ENCODE measurements at regions not wholly inside any gene's neighbourhood (a gene's known extent, or its start where the extent isn't known, plus 50 kb on each side); places are given as distances from the start of the nearest gene placed in this dataset.
A peak's percentile ranks its signal among the peaks of the same experiment; 100 is the strongest.
"Not testable (repeated sequence)": the region's sequence is repeated elsewhere in the genome, so short reads cannot be mapped to it uniquely, and the experiment has no call there.

DNA sequence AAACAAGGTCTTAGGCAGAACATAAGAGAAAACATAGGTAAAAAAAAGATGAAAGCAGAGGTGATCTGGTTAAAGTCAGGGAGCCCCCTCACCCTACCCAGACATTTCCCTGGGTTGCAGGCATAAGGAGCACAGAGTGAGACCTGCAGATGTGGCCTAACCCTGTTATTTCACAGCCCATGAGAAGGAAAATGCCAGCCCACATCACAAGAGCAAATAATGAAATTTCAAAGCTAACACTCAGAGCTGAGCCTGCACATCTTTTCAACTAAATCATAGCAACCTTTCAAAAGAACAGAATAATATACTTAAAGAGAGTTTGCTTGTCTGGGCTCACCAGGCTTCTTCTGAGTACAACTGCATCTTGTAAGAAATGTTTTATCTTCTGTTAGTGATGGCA lies 295.4 kb downstream of the RPAP3 start:
- H3K9me3 ChIP-seq (replicated peaks in 1 of 11), result peaks cover 0 to 5% (median 0%) of the 10 kb centered on the region in 11 experiments; a peak in 2 of 22 replicates
- H3K4me3 ChIP-seq, result no peak overlapping the region
- H3K27me3 ChIP-seq, result no peaks in the 10 kb centered on the region
- no peak overlapping the region for H3K4me2 ChIP-seq
- H4K20me1 ChIP-seq, result no peaks in the 10 kb centered on the region
- no peak overlapping the region for H3K27ac ChIP-seq
- H3K4me1 ChIP-seq, result peaks cover 0 to 8% (median 6%) of the 10 kb centered on the region in 10 experiments; a peak in 7 of 20 replicates
- no peaks in the 10 kb centered on the region for H3K36me3 ChIP-seq
- no peak overlapping the region for H3K9ac ChIP-seq
- no peak for TF ChIP-seq Cebpa-rat (IDR thresholded peaks at IDR 0.05)

DNA sequence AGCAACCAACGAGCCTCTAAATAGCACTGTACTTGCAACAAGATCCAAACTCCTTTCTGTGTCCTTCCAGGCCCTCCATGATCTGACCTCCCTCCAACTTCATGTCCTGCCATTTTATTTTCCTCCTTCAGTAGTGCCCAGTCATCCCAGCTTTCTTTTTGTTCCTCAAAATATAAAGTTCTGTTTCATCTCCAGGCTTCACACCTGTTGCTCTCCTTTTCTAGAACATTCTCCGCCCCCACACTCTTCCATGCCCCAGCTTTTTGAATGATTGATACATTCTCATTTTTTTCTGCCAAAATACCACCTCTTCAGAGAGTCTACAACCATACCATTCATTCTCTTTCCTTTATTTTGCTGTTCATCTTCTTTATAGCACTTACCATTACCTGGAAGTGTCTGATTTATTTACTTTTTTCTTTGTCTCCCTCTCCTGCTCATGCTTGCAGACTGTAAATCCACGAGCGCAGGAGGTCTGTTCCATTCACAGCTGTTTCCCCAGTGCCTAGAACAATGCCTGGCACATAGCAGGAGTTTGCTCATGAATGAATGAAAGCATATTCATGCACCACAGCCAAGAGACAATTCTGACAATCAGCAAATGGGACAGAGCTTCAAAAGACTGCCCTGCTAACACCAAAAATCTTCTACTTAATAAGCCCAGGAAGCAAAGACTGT lies 296.4 kb downstream of the RPAP3 start:
- no peaks in the 10 kb centered on the region for H4K20me1 ChIP-seq
- no peak overlapping the region for H3K4me3 ChIP-seq
- no peak overlapping the region for H3K4me2 ChIP-seq
- H3K36me3 ChIP-seq, result no peaks in the 10 kb centered on the region
- peaks cover 0 to 5% (median 0%) of the 10 kb centered on the region in 11 experiments; a peak in 2 of 22 replicates for H3K9me3 ChIP-seq (replicated peaks in 1 of 11)
- H3K9ac ChIP-seq, result no peak overlapping the region
- H3K27ac ChIP-seq, result no peak overlapping the region
- no peak for TF ChIP-seq Cebpa-rat (IDR thresholded peaks at IDR 0.05)
- H3K27me3 ChIP-seq, result no peaks in the 10 kb centered on the region
- peaks cover 0 to 8% (median 6%) of the 10 kb centered on the region in 10 experiments; a peak in 7 of 20 replicates for H3K4me1 ChIP-seq

DNA sequence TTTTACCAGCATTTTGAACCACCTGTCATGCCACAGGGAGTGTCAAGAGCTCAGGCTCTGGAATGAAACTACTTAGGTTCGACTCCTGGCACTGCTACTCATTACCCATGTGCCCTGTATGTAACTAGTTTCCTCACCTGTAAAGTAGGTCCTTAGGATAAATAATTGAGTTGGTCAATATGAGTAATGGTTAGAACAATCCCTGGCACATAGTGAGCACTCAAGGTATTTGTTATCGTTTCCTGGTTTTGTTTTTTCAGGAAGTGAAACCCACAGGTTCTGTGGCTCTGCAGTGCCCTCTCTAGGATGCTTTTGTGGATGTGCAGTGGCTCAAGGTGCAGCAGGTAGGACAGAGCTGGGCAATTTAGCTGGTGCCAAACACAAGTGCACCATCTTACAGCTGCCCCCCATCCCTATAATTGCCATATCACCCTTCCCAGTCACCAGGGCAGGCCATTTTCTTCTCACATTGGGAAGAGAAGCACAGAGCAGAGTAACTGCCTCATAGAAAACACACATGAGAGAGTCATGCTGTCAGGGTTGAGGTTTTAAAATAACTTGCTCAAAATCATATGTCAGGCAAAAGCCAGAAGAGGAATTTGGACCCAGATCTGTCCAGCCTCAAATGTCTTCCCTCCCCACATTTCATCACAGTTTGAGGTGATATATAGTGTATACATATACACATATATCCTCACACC lies 297.5 kb downstream of the RPAP3 start:
- no peaks in the 10 kb centered on the region for H3K36me3 ChIP-seq
- peaks cover 0 to 5% (median 0%) of the 10 kb centered on the region in 11 experiments; a peak in 4 of 22 replicates for H3K9me3 ChIP-seq (replicated peaks in 1 of 11)
- H3K4me2 ChIP-seq, result 0 out of 22 replicates have a peak overlapping the region, but pooled peaks of 1 of the 11 experiments have one; percentile 4
- no peak overlapping the region for H3K27ac ChIP-seq
- H3K4me1 ChIP-seq, result peaks cover 0 to 8% (median 6%) of the 10 kb centered on the region in 10 experiments; a peak in 7 of 20 replicates
- H3K9ac ChIP-seq, result no peak overlapping the region
- no peak for TF ChIP-seq Cebpa-rat (IDR thresholded peaks at IDR 0.05)
- no peak overlapping the region for H3K4me3 ChIP-seq
- H3K27me3 ChIP-seq, result no peaks in the 10 kb centered on the region
- H4K20me1 ChIP-seq, result no peaks in the 10 kb centered on the region

DNA sequence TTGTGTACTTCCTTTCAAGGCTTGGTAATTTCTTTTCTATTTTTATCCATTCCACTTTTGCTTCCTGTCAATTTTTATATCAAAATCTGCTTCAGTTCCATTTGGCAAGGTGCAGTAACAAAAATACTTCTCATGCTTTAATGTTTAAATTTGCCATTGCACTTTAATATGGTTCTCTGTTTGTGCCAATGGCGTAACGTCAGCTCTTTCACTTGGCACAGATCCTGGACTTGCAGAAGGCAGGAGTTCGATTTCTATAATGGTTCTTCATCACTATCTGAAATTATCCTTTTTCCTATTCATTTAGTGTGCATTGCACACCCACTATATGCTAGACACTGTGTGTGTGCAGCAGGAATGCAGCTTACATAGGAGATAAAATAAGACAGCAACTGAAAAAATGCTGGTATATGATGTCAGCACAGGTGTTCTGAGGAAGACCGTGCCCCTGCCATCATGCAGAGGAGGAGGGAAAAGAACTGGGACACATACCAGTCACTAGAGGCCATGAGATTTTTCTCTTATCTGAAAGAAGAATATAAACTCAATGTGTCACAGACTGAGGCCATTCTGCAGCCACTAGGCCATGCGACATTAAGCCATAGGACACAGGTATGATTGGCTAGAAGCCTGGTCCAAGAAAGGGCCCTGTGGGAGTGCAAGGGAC lies 298.2 kb downstream of the RPAP3 start:
- H3K9ac ChIP-seq, result no peak overlapping the region
- peaks cover 0 to 11% (median 0%) of the 10 kb centered on the region in 11 experiments; a peak in 7 of 22 replicates for H3K9me3 ChIP-seq (replicated peaks in 1 of 11)
- no peaks in the 10 kb centered on the region for H3K27me3 ChIP-seq
- peaks cover 0 to 8% (median 6%) of the 10 kb centered on the region in 10 experiments; a peak in 8 of 20 replicates for H3K4me1 ChIP-seq
- TF ChIP-seq Cebpa-rat (IDR thresholded peaks at IDR 0.05), result no peak
- H3K4me3 ChIP-seq, result no peak overlapping the region
- H4K20me1 ChIP-seq, result no peaks in the 10 kb centered on the region
- no peaks in the 10 kb centered on the region for H3K36me3 ChIP-seq
- no peak overlapping the region for H3K27ac ChIP-seq
- H3K4me2 ChIP-seq, result peak overlapping the region in 4 of 11 experiments; percentile 2 to 8 (median 3); a peak in 2 of 22 replicates

DNA sequence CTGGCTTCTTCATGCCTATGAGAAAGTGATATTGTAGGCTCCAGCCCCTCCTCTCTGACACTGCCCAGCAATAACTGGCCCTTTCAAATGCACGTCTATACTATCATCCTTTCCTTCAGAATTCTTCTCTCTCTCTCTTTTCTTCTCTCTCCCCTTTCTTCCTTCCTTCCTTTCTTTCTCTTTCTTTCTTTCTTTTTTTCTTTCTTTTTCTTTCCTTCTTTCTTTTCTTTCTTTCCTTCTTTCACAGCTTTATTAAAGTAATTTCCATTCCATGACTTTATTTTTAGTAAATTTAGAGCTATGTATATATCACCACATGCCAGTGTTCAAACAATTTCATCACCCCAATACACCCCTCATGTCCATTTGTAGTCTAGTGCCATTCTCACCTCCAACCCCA lies 302.1 kb downstream of the RPAP3 start:
- Histone ChIP-seq H3K4me3 (no peak overlapping the region), H3K9ac (no peak overlapping the region), H3K27me3 (no peaks in the 10 kb centered on the region), H3K36me3 (peaks cover 0 to 5% (median 0%) of the 10 kb centered on the region in 11 experiments; a peak in 1 of 22 replicates), H3K27ac (no peak overlapping the region), H3K4me1 (peaks cover 0 to 31% (median 8%) of the 10 kb centered on the region in 10 experiments; a peak in 13 of 20 replicates), H3K4me2 (no peak overlapping the region), H4K20me1 (no peaks in the 10 kb centered on the region), H3K9me3 (replicated peaks in 1 of 11) (peaks cover 0 to 50% (median 0%) of the 10 kb centered on the region in 11 experiments; a peak in 9 of 22 replicates)
- TF ChIP-seq Cebpa-rat (IDR thresholded peaks at IDR 0.05), result no peak

DNA sequence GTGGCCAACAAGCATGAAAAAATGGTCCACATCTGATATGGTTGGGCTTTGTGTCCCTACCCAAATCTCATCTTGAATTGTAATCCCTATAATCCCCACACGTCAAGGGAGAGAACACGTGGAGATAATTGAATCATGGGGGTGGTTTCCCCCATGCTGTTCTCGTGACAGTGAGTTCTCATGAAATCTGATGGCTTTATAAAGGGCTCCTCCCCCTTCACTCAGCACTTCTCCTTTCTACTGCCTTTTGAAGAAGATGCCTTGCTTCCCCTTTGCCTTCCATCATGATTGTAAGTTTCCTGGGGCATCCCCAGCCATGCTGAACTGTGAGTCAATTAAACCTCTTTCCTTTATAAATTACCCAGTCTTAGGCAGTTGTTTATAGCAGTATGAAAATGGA lies 304.6 kb downstream of the RPAP3 start:
- H3K4me2 ChIP-seq, result peak overlapping the region in 4 of 11 experiments; percentile 13 to 41 (median 36); a peak in 6 of 22 replicates
- not testable (repeated sequence) for H3K4me3 ChIP-seq, H4K20me1 ChIP-seq, H3K36me3 ChIP-seq, H3K27me3 ChIP-seq, H3K9ac ChIP-seq
- H3K9me3 ChIP-seq (replicated peaks in 1 of 11), result peaks cover 16 to 71% (median 21%) of the 10 kb centered on the region in 11 experiments
- peak overlapping the region in 4 of 11 experiments; percentile 32 to 67 (median 62); a peak in 6 of 22 replicates for H3K27ac ChIP-seq
- peaks cover 0 to 50% (median 0%) of the 10 kb centered on the region in 10 experiments; a peak in 7 of 20 replicates for H3K4me1 ChIP-seq

DNA sequence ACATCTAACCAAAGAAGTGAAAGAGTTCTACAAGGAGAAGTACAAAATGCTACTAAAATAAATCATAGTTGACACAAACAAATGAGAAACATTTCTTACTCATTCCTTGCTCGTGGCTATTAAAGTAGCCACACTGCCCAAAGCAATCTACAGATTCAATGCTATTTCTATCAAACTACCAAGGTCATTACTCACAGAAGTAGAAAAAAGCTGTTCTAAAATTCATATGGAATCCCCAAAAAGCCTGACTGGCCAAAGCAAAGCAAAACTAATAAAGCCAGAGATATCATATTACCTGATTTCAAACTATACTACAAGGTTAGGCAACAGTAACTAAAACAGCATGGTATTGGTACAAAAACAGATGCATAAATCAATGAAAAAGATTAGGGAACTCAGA lies 305.6 kb downstream of the RPAP3 start:
- H3K4me1 ChIP-seq, result peaks cover 0 to 58% (median 0%) of the 10 kb centered on the region in 10 experiments; a peak in 7 of 20 replicates
- H3K9me3 ChIP-seq (replicated peaks in 1 of 11), result peaks cover 14 to 71% (median 21%) of the 10 kb centered on the region in 11 experiments

DNA sequence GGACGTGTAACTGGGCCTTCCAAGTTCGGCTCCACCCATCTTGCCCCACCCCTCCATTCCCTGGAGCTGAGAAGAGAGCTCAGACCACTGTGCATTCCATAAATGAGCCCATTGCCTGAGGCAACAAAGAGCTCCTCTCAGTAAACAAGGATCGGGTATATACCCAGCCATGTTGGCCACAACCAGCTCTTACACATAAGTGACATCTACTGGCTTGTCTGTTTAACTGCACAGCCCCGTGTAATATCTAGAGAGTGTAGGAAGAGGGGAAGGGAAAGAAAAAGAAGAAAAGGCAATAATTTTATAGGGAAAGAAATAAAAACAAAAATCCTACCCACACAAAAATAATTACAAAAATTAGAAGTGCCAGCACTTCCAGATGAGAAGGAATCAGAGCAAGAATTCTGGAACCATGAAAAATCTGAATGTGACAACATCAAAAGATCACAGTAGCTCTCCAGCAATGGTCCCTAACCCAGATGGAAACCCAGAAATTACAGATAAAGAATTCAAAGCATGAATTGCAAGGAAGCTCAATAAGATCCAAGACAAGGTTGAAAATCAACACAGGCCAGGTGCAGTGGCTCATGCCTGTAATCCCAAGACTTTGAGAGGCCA lies 308.1 kb downstream of the RPAP3 start:
- no peaks in the 10 kb centered on the region for H3K27me3 ChIP-seq
- H3K9me3 ChIP-seq (replicated peaks in 1 of 11), result peaks cover 14 to 62% (median 21%) of the 10 kb centered on the region in 11 experiments
- no peaks in the 10 kb centered on the region for H4K20me1 ChIP-seq
- H3K4me3 ChIP-seq, result no peak overlapping the region
- peak overlapping the region in 2 of 11 experiments; percentile 26 to 46; a peak in 4 of 22 replicates for H3K4me2 ChIP-seq
- H3K36me3 ChIP-seq, result peaks cover 0 to 5% (median 0%) of the 10 kb centered on the region in 11 experiments; a peak in 1 of 22 replicates
- H3K4me1 ChIP-seq, result peaks cover 0 to 80% (median 10%) of the 10 kb centered on the region in 10 experiments; a peak in 15 of 20 replicates
- H3K27ac ChIP-seq, result peak overlapping the region in 3 of 11 experiments; percentile 37 to 45 (median 37); a peak in 5 of 22 replicates
- no peak overlapping the region for H3K9ac ChIP-seq
- TF ChIP-seq Cebpa-rat (IDR thresholded peaks at IDR 0.05), result no peak

More for the DNA sequence above, 305.6 kb downstream of the RPAP3 start:
- Histone ChIP-seq H3K9ac (no peak overlapping the region), H3K4me3 (no peak overlapping the region), H3K4me2 (peak overlapping the region in 3 of 11 experiments; percentile 2 to 36 (median 33); a peak in 4 of 22 replicates), H4K20me1 (no peaks in the 10 kb centered on the region), H3K36me3 (peaks cover 0 to 5% (median 0%) of the 10 kb centered on the region in 11 experiments; a peak in 1 of 22 replicates), H3K27me3 (no peaks in the 10 kb centered on the region), H3K27ac (peak overlapping the region in 3 of 11 experiments; percentile 60 to 67 (median 65); a peak in 2 of 22 replicates)
- no peak for TF ChIP-seq Cebpa-rat (IDR thresholded peaks at IDR 0.05)

Measured in BLaER1 treated with 17β-estradiol and CSF1 and Interleukin-3, amounts not matched to agents 10 nM and 100 nM (cell line).